ENCODE measurements at regions not wholly inside any gene's neighbourhood (a gene's known extent, or its start where the extent isn't known, plus 50 kb on each side); places are given as distances from the start of the nearest gene placed in this dataset.

GRCh38 chr4:82055156-82055555, 318.6 kb downstream of the HNRNPD start:
- TF ChIP-seq CTCF (optimal IDR thresholded peaks at IDR 0.05 in 1 of 3, IDR thresholded peaks at IDR 0.05 in 1 of 3, conservative IDR thresholded peaks at IDR 0.05 in 1 of 3; ENCODE audit: extremely low read depth in 1 of 3, insufficient read depth in 2 of 3, low read length in 3 of 3) (no peak), EZH2 (IDR thresholded peaks at IDR 0.05; ENCODE audit: low read length) (no peak)

All from keratinocyte (primary cell).